K562 (cell line): ENCODE measurements at regions not wholly inside any gene's neighbourhood (a gene's known extent, or its start where the extent isn't known, plus 50 kb on each side); places are given as distances from the start of the nearest gene placed in this dataset.

Experiments used
- ELF1 ChIP-seq: fragments of 200-800 bp; sonication (Bioruptor generic); IDR thresholded peaks from 2 replicates; pipeline ENCODE4 v1.6.1; 2016; ENCODE audit warnings: missing genetic modification characterization, missing compliant biosample characterization
- EP300 ChIP-seq: IDR thresholded peaks from 2 replicates; pipeline ENCODE4 v1.6.1; 2012; ENCODE audit warnings: low read length, improper control_type of control experiment
- FOS ChIP-seq: IDR thresholded peaks from 3 replicates; pipeline ENCODE4 v1.6.1; 2011; ENCODE audit not compliant: insufficient read length; ENCODE audit errors: extremely low read depth
- JUND ChIP-seq, 2 experiments: IDR thresholded peaks; 2 replicates in 1 of 2; 3 replicates in 1 of 2; pipeline ENCODE4 v1.6.1; 2011; ENCODE audit warnings: borderline replicate concordance in 2 of 2, low read depth in 2 of 2, low read length in 2 of 2, improper control_type of control experiment in 1 of 2, missing biosample characterization in 1 of 2, missing genetic modification characterization in 1 of 2, missing genetic modification reagents in 1 of 2
- MAZ ChIP-seq, 2 experiments: fragments of 450-650 bp in 1 of 2; sonication (generic) in 1 of 2; formaldehyde crosslinking; IDR thresholded peaks in 1 of 2; conservative IDR thresholded peaks in 1 of 2; 2 replicates each; pipeline versions ENCODE4 v1.4.0 to v1.5.0; 2020; ENCODE audit warnings: mild to moderate bottlenecking in 1 of 2, missing genetic modification reagents in 1 of 2
- NCOR1 ChIP-seq: fragments of 450-650 bp; IDR thresholded peaks from 2 replicates; pipeline ENCODE4 v1.6.1; 2016; ENCODE audit warnings: mild to moderate bottlenecking, moderate library complexity
- NR1H2 ChIP-seq: sonication (generic); formaldehyde crosslinking; IDR thresholded peaks from 2 replicates; pipeline ENCODE4 v1.4.0; 2020; ENCODE audit warnings: mild to moderate bottlenecking, missing genetic modification reagents
- POLR2H ChIP-seq: IDR thresholded peaks from 2 replicates; pipeline ENCODE4 v1.6.1; 2016; ENCODE audit warnings: missing genetic modification characterization, low read depth, mild to moderate bottlenecking, control low read depth, missing compliant biosample characterization, moderate library complexity
- RHOXF2B ChIP-seq: fragments of 250-450 bp; sonication (Bioruptor Pico); conservative IDR thresholded peaks from 2 replicates; pipeline ENCODE4 v1.5.1; 2021
- SIRT6 ChIP-seq: IDR thresholded peaks from one replicate; pipeline ENCODE4 v1.6.1; 2012; ENCODE audit warnings: low read depth, mild to moderate bottlenecking, control low read depth, inconsistent platforms, low read length, moderate library complexity
- TAF1 ChIP-seq: IDR thresholded peaks from 2 replicates; pipeline ENCODE4 v1.6.1; 2011; ENCODE audit warnings: mild to moderate bottlenecking, low read length, moderate library complexity; ENCODE audit not compliant: insufficient read depth, control insufficient read depth, severe bottlenecking; ENCODE audit errors: extremely low read depth
- TF ChIP-seq, protein P1 (sequence below), 2 experiments: fragments of 450-650 bp; formaldehyde crosslinking in 1 of 2; IDR thresholded peaks; 2 replicates each; pipeline versions ENCODE4 v1.4.0 to v1.6.1; 2014 to 2020; ENCODE audit warnings: mild to moderate bottlenecking in 2 of 2, borderline replicate concordance in 1 of 2, low read depth in 1 of 2
- TF ChIP-seq, protein P2 (sequence below): fragments of 250-450 bp; sonication (Bioruptor Pico); IDR thresholded peaks from 2 replicates; pipeline ENCODE4 v1.5.0; 2021
- TF ChIP-seq, protein P3 (sequence below): fragments of 250-450 bp; sonication (Bioruptor Pico); IDR thresholded peaks from 2 replicates; pipeline ENCODE4 v1.8.0; 2021; ENCODE audit warnings: mild to moderate bottlenecking, moderate library complexity

DNA sequence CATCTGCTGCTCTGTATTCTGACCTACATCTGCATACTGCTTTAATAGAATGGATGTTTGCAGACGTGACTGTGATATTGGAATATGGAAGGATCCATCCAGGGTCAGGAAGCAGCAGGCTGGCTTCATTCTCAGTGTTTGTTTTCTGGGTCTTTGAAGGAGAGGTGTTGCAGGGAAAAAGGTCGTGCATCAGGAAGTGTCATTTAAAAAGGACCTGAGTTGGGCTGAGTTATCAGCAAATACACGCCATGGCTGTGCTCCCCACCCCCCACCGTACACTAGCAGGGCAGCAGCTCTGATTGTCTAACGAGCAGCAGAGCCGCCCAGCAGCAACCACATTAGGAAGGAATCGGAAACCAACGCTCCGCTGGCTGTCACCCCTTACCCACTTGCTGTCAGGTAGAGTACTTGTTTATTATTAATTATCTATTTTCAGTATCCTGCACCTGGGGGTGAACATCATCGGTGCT is 63.1 kb upstream of the STEAP1B start (continued):
- TF ChIP-seq, protein P1, sequence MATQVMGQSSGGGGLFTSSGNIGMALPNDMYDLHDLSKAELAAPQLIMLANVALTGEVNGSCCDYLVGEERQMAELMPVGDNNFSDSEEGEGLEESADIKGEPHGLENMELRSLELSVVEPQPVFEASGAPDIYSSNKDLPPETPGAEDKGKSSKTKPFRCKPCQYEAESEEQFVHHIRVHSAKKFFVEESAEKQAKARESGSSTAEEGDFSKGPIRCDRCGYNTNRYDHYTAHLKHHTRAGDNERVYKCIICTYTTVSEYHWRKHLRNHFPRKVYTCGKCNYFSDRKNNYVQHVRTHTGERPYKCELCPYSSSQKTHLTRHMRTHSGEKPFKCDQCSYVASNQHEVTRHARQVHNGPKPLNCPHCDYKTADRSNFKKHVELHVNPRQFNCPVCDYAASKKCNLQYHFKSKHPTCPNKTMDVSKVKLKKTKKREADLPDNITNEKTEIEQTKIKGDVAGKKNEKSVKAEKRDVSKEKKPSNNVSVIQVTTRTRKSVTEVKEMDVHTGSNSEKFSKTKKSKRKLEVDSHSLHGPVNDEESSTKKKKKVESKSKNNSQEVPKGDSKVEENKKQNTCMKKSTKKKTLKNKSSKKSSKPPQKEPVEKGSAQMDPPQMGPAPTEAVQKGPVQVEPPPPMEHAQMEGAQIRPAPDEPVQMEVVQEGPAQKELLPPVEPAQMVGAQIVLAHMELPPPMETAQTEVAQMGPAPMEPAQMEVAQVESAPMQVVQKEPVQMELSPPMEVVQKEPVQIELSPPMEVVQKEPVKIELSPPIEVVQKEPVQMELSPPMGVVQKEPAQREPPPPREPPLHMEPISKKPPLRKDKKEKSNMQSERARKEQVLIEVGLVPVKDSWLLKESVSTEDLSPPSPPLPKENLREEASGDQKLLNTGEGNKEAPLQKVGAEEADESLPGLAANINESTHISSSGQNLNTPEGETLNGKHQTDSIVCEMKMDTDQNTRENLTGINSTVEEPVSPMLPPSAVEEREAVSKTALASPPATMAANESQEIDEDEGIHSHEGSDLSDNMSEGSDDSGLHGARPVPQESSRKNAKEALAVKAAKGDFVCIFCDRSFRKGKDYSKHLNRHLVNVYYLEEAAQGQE (IDR thresholded peaks at IDR 0.05; ENCODE audit: borderline replicate concordance): no peak
- TF ChIP-seq, protein P1 (CRISPR knock-in tag; IDR thresholded peaks at IDR 0.05; ENCODE audit: low read depth): no peak
- TF ChIP-seq TAF1: peak; percentile 18
- TF ChIP-seq SIRT6: no peak
- TF ChIP-seq NR1H2 (CRISPR knock-in tag): no peak
- no peak for TF ChIP-seq RHOXF2B (CRISPR knock-in tag)
- no peak for TF ChIP-seq ELF1 (tag)
- TF ChIP-seq, protein P2, sequence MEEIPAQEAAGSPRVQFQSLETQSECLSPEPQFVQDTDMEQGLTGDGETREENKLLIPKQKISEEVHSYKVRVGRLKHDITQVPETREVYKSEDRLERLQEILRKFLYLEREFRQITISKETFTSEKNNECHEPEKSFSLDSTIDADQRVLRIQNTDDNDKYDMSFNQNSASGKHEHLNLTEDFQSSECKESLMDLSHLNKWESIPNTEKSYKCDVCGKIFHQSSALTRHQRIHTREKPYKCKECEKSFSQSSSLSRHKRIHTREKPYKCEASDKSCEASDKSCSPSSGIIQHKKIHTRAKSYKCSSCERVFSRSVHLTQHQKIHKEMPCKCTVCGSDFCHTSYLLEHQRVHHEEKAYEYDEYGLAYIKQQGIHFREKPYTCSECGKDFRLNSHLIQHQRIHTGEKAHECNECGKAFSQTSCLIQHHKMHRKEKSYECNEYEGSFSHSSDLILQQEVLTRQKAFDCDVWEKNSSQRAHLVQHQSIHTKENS (CRISPR knock-in tag): no peak
- no peak for TF ChIP-seq MAZ (CRISPR knock-in tag; conservative IDR thresholded peaks at IDR 0.05 in 1 of 2, IDR thresholded peaks at IDR 0.05 in 1 of 2)
- TF ChIP-seq FOS: no peak
- peak; percentile 46; the same call in 1 of the 2 replicates for TF ChIP-seq JUND (IDR thresholded peaks at IDR 0.05; ENCODE audit: borderline replicate concordance, low read depth, low read length)
- TF ChIP-seq JUND (tag; IDR thresholded peaks at IDR 0.05; ENCODE audit: borderline replicate concordance, low read depth, low read length): no peak; the same call in 2 of the 3 replicates
- TF ChIP-seq, protein P3, sequence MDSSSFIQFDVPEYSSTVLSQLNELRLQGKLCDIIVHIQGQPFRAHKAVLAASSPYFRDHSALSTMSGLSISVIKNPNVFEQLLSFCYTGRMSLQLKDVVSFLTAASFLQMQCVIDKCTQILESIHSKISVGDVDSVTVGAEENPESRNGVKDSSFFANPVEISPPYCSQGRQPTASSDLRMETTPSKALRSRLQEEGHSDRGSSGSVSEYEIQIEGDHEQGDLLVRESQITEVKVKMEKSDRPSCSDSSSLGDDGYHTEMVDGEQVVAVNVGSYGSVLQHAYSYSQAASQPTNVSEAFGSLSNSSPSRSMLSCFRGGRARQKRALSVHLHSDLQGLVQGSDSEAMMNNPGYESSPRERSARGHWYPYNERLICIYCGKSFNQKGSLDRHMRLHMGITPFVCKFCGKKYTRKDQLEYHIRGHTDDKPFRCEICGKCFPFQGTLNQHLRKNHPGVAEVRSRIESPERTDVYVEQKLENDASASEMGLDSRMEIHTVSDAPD (CRISPR knock-in tag): no peak
- TF ChIP-seq POLR2H (tag): no peak
- TF ChIP-seq EP300: no peak
- TF ChIP-seq NCOR1: 0 out of 2 replicates have a peak, but pooled peaks have one; percentile 9
